Immature natural killer cell (primary cell): ENCODE measurements at regions not wholly inside any gene's neighbourhood (a gene's known extent, or its start where the extent isn't known, plus 50 kb on each side); places are given as distances from the start of the nearest gene placed in this dataset.
"Not testable (repeated sequence)": the region's sequence is repeated elsewhere in the genome, so short reads cannot be mapped to it uniquely, and the experiment has no call there.

Experiments used
- DNase-seq, 3 donors: peaks; one replicate each; pipeline ENCODE4 v3.0.0; 2022; ENCODE audit warnings: mixed read lengths in 1 of 3
- H3K27ac Mint-ChIP-seq, 6 donors: one replicate each; pipeline ENCODE4 v1.8.0; 2020; ENCODE audit warnings: mixed read lengths in 6 of 6, mild to moderate bottlenecking in 5 of 6, inconsistent platforms in 4 of 6, moderate library complexity in 3 of 6
- H3K27me3 Mint-ChIP-seq, 3 donors: one replicate each; pipeline ENCODE4 v1.8.0; 2020 to 2021; ENCODE audit warnings: low read depth in 3 of 3, mild to moderate bottlenecking in 3 of 3, mixed read lengths in 3 of 3, moderate library complexity in 3 of 3, inconsistent platforms in 1 of 3
- H3K36me3 Mint-ChIP-seq, 3 donors: one replicate each; pipeline ENCODE4 v1.8.0; 2020; ENCODE audit warnings: mixed read lengths in 3 of 3, inconsistent platforms in 2 of 3, mild to moderate bottlenecking in 2 of 3
- H3K4me1 Mint-ChIP-seq, 2 donors: one replicate each; pipeline ENCODE4 v1.8.0; 2020; ENCODE audit warnings: inconsistent platforms in 2 of 2, mild to moderate bottlenecking in 2 of 2, mixed read lengths in 2 of 2, moderate library complexity in 1 of 2
- H3K4me3 Mint-ChIP-seq, 5 donors: one replicate each; pipeline ENCODE4 v1.8.0; 2020; ENCODE audit warnings: mild to moderate bottlenecking in 5 of 5, mixed read lengths in 5 of 5, inconsistent platforms in 3 of 5, moderate library complexity in 3 of 5
- H3K9me3 Mint-ChIP-seq, 6 donors: one replicate each; pipeline ENCODE4 v1.8.0; 2020; ENCODE audit warnings: mild to moderate bottlenecking in 6 of 6, mixed read lengths in 6 of 6, inconsistent platforms in 4 of 6, moderate library complexity in 3 of 6

- Mint-ChIP-seq H3K27me3 (peaks cover 0 to 2% (median 1%) of the 10 kb centered on the region in 3 donors), H3K9me3 (peaks cover 0 to 9% (median 0%) of the 10 kb centered on the region in 6 donors), H3K27ac (no peak overlapping the region), H3K4me1 (no peaks in the 10 kb centered on the region), H3K4me3 (no peak overlapping the region), H3K36me3 (no peaks in the 10 kb centered on the region)
- DNase-seq, result no peak
Measured at GRCh38 chr5:101112645-101113044, 209.6 kb upstream of the ST8SIA4 start.

GRCh38 chr5:101103874-101104273, 200.8 kb upstream of the ST8SIA4 start:
- Mint-ChIP-seq H3K4me1 (no peaks in the 10 kb centered on the region), H3K9me3 (no peaks in the 10 kb centered on the region), H3K27ac (no peak overlapping the region), H3K4me3 (no peak overlapping the region), H3K27me3 (peaks cover 0 to 2% (median 2%) of the 10 kb centered on the region in 3 donors), H3K36me3 (no peaks in the 10 kb centered on the region)
- DNase-seq, result no peak

GRCh38 chr5:101102506-101102905, 199.4 kb upstream of the ST8SIA4 start:
- Mint-ChIP-seq H3K27me3 (peaks cover 0 to 3% (median 2%) of the 10 kb centered on the region in 3 donors), H3K4me3 (no peak overlapping the region), H3K27ac (no peak overlapping the region), H3K4me1 (no peaks in the 10 kb centered on the region), H3K36me3 (no peaks in the 10 kb centered on the region), H3K9me3 (no peaks in the 10 kb centered on the region)
- no peak for DNase-seq

GRCh38 chr5:101091902-101092301, 188.8 kb upstream of the ST8SIA4 start:
- Mint-ChIP-seq H3K4me3 (no peak overlapping the region), H3K9me3 (peaks cover 0 to 2% (median 0%) of the 10 kb centered on the region in 6 donors), H3K36me3 (no peaks in the 10 kb centered on the region), H3K27me3 (peaks cover 0 to 2% (median 0%) of the 10 kb centered on the region in 3 donors), H3K27ac (no peak overlapping the region), H3K4me1 (no peaks in the 10 kb centered on the region)
- no peak for DNase-seq

- peaks cover 1 to 3% (median 2%) of the 10 kb centered on the region in 3 donors for H3K27me3 Mint-ChIP-seq
- no peak for DNase-seq
- H3K36me3 Mint-ChIP-seq, result no peaks in the 10 kb centered on the region
- no peaks in the 10 kb centered on the region for H3K4me1 Mint-ChIP-seq
- no peak overlapping the region for H3K27ac Mint-ChIP-seq
- H3K4me3 Mint-ChIP-seq, result no peak overlapping the region
- H3K9me3 Mint-ChIP-seq, result no peaks in the 10 kb centered on the region
Measured at GRCh38 chr5:101084353-101084752, 181.3 kb upstream of the ST8SIA4 start.

- H3K36me3 Mint-ChIP-seq, result no peaks in the 10 kb centered on the region
- no peak for DNase-seq
- peaks cover 1 to 5% (median 2%) of the 10 kb centered on the region in 3 donors for H3K27me3 Mint-ChIP-seq
- H3K27ac Mint-ChIP-seq, result no peak overlapping the region
- no peak overlapping the region for H3K4me3 Mint-ChIP-seq
- no peaks in the 10 kb centered on the region for H3K4me1 Mint-ChIP-seq
- no peaks in the 10 kb centered on the region for H3K9me3 Mint-ChIP-seq
Measured at GRCh38 chr5:101080462-101081240, 177.6 kb upstream of the ST8SIA4 start.

GRCh38 chr5:101068298-101068697, 165.2 kb upstream of the ST8SIA4 start:
- no peaks in the 10 kb centered on the region for H3K4me1 Mint-ChIP-seq
- H3K36me3 Mint-ChIP-seq, result no peaks in the 10 kb centered on the region
- peaks cover 0 to 6% (median 0%) of the 10 kb centered on the region in 3 donors for H3K27me3 Mint-ChIP-seq
- H3K9me3 Mint-ChIP-seq, result peaks cover 0 to 4% (median 2%) of the 10 kb centered on the region in 6 donors
- H3K27ac Mint-ChIP-seq, result no peak overlapping the region
- no peak overlapping the region for H3K4me3 Mint-ChIP-seq
- no peak for DNase-seq

- no peaks in the 10 kb centered on the region for H3K4me1 Mint-ChIP-seq
- H3K27me3 Mint-ChIP-seq, result peaks cover 0 to 6% (median 0%) of the 10 kb centered on the region in 3 donors
- H3K4me3 Mint-ChIP-seq, result no peak overlapping the region
- DNase-seq, result no peak
- H3K9me3 Mint-ChIP-seq, result peaks cover 0 to 12% (median 8%) of the 10 kb centered on the region in 6 donors
- no peaks in the 10 kb centered on the region for H3K36me3 Mint-ChIP-seq
- H3K27ac Mint-ChIP-seq, result no peak overlapping the region
Measured at GRCh38 chr5:101067429-101067828, 164.3 kb upstream of the ST8SIA4 start.

- no peak for DNase-seq
- Mint-ChIP-seq H3K4me1 (no peaks in the 10 kb centered on the region), H3K4me3 (no peak overlapping the region), H3K27me3 (peaks cover 0 to 3% (median 0%) of the 10 kb centered on the region in 3 donors), H3K36me3 (peaks cover 0 to 3% (median 0%) of the 10 kb centered on the region in 3 donors), H3K27ac (no peak overlapping the region), H3K9me3 (peaks cover 2 to 22% (median 12%) of the 10 kb centered on the region in 6 donors)
Measured at GRCh38 chr5:101062902-101063301, 159.8 kb upstream of the ST8SIA4 start.

GRCh38 chr5:101047181-101047580, 144.1 kb upstream of the ST8SIA4 start:
- Mint-ChIP-seq H3K27me3 (no peaks in the 10 kb centered on the region), H3K36me3 (no peaks in the 10 kb centered on the region), H3K4me1 (no peaks in the 10 kb centered on the region), H3K9me3 (no peaks in the 10 kb centered on the region), H3K4me3 (no peak overlapping the region), H3K27ac (no peak overlapping the region)
- DNase-seq, result no peak

GRCh38 chr5:101045689-101046088, 142.6 kb upstream of the ST8SIA4 start:
- no peak overlapping the region for H3K4me3 Mint-ChIP-seq
- H3K9me3 Mint-ChIP-seq, result no peaks in the 10 kb centered on the region
- H3K27ac Mint-ChIP-seq, result no peak overlapping the region
- H3K27me3 Mint-ChIP-seq, result no peaks in the 10 kb centered on the region
- H3K4me1 Mint-ChIP-seq, result no peaks in the 10 kb centered on the region
- no peaks in the 10 kb centered on the region for H3K36me3 Mint-ChIP-seq
- peak in 2 of 3 donors; percentile 5 to 22 for DNase-seq

- not testable (repeated sequence) for H3K4me3 Mint-ChIP-seq, H3K27me3 Mint-ChIP-seq, DNase-seq, H3K27ac Mint-ChIP-seq, H3K36me3 Mint-ChIP-seq, H3K9me3 Mint-ChIP-seq, H3K4me1 Mint-ChIP-seq
Measured at GRCh38 chr5:101040002-101040401, 136.9 kb upstream of the ST8SIA4 start.

GRCh38 chr5:101036778-101037177, 133.7 kb upstream of the ST8SIA4 start:
- Mint-ChIP-seq H3K4me1 (no peaks in the 10 kb centered on the region), H3K27me3 (peaks cover 0 to 4% (median 2%) of the 10 kb centered on the region in 3 donors), H3K4me3 (no peak overlapping the region), H3K36me3 (no peaks in the 10 kb centered on the region), H3K27ac (no peak overlapping the region), H3K9me3 (no peaks in the 10 kb centered on the region)
- DNase-seq, result no peak

GRCh38 chr5:101035425-101035824, 132.3 kb upstream of the ST8SIA4 start:
- no peaks in the 10 kb centered on the region for H3K9me3 Mint-ChIP-seq
- no peak overlapping the region for H3K27ac Mint-ChIP-seq
- H3K4me3 Mint-ChIP-seq, result no peak overlapping the region
- H3K27me3 Mint-ChIP-seq, result peaks cover 0 to 4% (median 2%) of the 10 kb centered on the region in 3 donors
- H3K4me1 Mint-ChIP-seq, result no peaks in the 10 kb centered on the region
- DNase-seq, result no peak
- H3K36me3 Mint-ChIP-seq, result no peaks in the 10 kb centered on the region

- H3K36me3 Mint-ChIP-seq, result no peaks in the 10 kb centered on the region
- H3K27ac Mint-ChIP-seq, result no peak overlapping the region
Measured at GRCh38 chr5:101024299-101024698, 121.2 kb upstream of the ST8SIA4 start.

More at GRCh38 chr5:101024299-101024698, 121.2 kb upstream of the ST8SIA4 start:
- no peaks in the 10 kb centered on the region for H3K4me1 Mint-ChIP-seq
- no peak overlapping the region for H3K4me3 Mint-ChIP-seq
- no peaks in the 10 kb centered on the region for H3K27me3 Mint-ChIP-seq
- no peaks in the 10 kb centered on the region for H3K9me3 Mint-ChIP-seq
- no peak for DNase-seq
